ENCODE measurements at regions not wholly inside any gene's neighbourhood (a gene's known extent, or its start where the extent isn't known, plus 50 kb on each side); places are given as distances from the start of the nearest gene placed in this dataset.

DNA sequence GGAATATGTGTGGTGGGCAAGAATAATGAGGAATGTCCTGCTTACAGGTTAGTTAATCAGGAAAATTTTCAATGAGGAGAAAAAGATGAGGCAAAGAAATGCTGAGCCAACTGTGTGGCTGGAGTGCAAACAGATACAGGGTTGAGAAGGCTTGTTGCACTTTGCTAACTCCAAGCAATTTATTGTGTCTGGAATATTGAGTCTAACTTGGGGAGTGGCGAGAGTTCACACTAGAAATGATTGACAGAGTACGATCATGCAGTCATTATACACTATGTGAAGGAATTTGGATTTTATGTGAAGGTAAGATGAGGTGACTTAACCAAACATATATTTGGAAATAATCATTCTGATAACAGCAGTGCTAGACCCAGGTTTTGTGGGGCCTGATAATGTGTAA lies 185.0 kb upstream of the ELAC2 start:
- no peak for TF ChIP-seq CTCF (IDR thresholded peaks at IDR 0.05; ENCODE audit: low read depth, low read length)
- no peak for DNase-seq (ENCODE audit: extremely low read depth, low read depth)

GRCh38 chr17:13200671-13201070 lies 182.8 kb upstream of the ELAC2 start:
- no peak for TF ChIP-seq CTCF (IDR thresholded peaks at IDR 0.05; ENCODE audit: low read depth, low read length)

DNA sequence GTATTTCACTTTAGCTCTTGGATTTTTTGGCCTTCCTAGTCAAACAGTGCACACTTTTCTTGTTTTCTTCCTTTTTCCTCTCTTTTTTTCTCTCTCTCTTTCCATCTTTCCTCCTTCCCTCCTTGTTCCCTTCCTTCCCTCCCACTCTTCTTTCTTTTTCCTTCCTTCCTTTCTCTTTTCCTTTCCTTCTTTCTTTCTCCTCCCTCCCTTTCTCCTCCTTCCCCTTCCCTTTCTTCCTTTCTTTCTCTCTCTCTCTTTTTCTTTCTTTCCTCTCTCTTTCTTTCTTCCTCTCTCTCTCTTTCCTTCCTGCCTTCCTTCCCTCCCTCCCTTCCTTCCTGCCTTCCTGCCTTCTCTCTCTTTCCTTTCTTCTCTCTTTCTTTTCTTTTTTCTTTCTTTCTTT lies 181.6 kb upstream of the ELAC2 start:
- TF ChIP-seq CTCF (IDR thresholded peaks at IDR 0.05; ENCODE audit: low read depth, low read length) = no peak
- no peak for DNase-seq (ENCODE audit: extremely low read depth, low read depth)

More at GRCh38 chr17:13200671-13201070, 182.8 kb upstream of the ELAC2 start:
- DNase-seq (ENCODE audit: extremely low read depth, low read depth) = no peak

DNA sequence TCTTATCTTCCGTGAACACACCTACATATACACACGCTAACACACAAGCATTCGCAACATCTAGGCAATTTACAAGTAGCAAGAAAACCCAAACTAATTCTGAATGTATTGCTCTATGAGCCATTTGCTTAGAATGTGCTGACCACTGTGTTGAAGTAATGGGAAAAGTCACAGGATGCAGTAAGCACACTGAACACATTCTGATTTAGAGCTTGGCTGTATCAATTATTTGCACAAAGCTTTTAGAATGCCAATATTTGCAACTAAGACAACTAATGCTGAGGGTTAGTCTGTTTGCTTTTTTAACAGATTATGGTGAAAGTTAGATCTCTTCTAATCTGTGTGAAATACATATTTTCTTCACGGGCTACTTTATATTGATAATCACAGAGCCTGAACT lies 179.8 kb upstream of the ELAC2 start:
- TF ChIP-seq CTCF (IDR thresholded peaks at IDR 0.05; ENCODE audit: low read depth, low read length) = no peak
- no peak for DNase-seq (ENCODE audit: extremely low read depth, low read depth)

- no peak for DNase-seq (ENCODE audit: extremely low read depth, low read depth)
- no peak for TF ChIP-seq CTCF (IDR thresholded peaks at IDR 0.05; ENCODE audit: low read depth, low read length)
Observed at GRCh38 chr17:13194887-13195286, 177.1 kb upstream of the ELAC2 start.

GRCh38 chr17:13182854-13183253 lies 165.0 kb upstream of the ELAC2 start:
- TF ChIP-seq CTCF (IDR thresholded peaks at IDR 0.05; ENCODE audit: low read depth, low read length) = no peak
- DNase-seq (ENCODE audit: extremely low read depth, low read depth) = no peak

GRCh38 chr17:13182450-13182849 lies 164.6 kb upstream of the ELAC2 start:
- no peak for TF ChIP-seq CTCF (IDR thresholded peaks at IDR 0.05; ENCODE audit: low read depth, low read length)
- no peak for DNase-seq (ENCODE audit: extremely low read depth, low read depth)
